HEK293 (cell line): ENCODE measurements at regions not wholly inside any gene's neighbourhood (a gene's known extent, or its start where the extent isn't known, plus 50 kb on each side); places are given as distances from the start of the nearest gene placed in this dataset.

Experiments used
- CTCF ChIP-seq: fragments of 450-650 bp; formaldehyde crosslinking; IDR thresholded peaks from 2 replicates; pipeline ENCODE4 v1.5.1; 2016; ENCODE audit warnings: missing biosample characterization, missing genetic modification characterization
- HOXA7 ChIP-seq: sonication (generic); formaldehyde crosslinking; IDR thresholded peaks from 2 replicates; pipeline ENCODE4 v1.8.1; 2022; ENCODE audit warnings: missing genetic modification reagents, borderline replicate concordance
- YY1 ChIP-seq: fragments of 450-650 bp; formaldehyde crosslinking; IDR thresholded peaks from 2 replicates; pipeline ENCODE4 v1.5.1; 2018; ENCODE audit warnings: missing biosample characterization, missing genetic modification characterization
- ZNF132 ChIP-seq: fragments of 450-650 bp; formaldehyde crosslinking; IDR thresholded peaks from 2 replicates; pipeline ENCODE4 v1.5.1; 2017; ENCODE audit warnings: missing biosample characterization, missing genetic modification characterization, borderline replicate concordance
- ZNF354C ChIP-seq: fragments of 450-650 bp; formaldehyde crosslinking; IDR thresholded peaks from 2 replicates; pipeline ENCODE4 v1.5.1; 2016; ENCODE audit warnings: missing biosample characterization, missing genetic modification characterization, low read depth, borderline replicate concordance
- ZNF670 ChIP-seq: fragments of 450-650 bp; formaldehyde crosslinking; IDR thresholded peaks from 2 replicates; pipeline ENCODE4 v1.5.1; 2016; ENCODE audit warnings: missing biosample characterization, missing genetic modification characterization, low read depth

- no peak for TF ChIP-seq YY1 (tag by site-specific recombination)
- no peak for TF ChIP-seq CTCF
- no peak for TF ChIP-seq ZNF132 (tag by site-specific recombination)
- no peak for TF ChIP-seq ZNF354C (tag by site-specific recombination)
- no peak for TF ChIP-seq ZNF670 (tag by site-specific recombination)
- no peak for TF ChIP-seq HOXA7 (CRISPR knock-in tag)
Measured at GRCh38 chr18:51404620-51405019, 207.1 kb upstream of the MEX3C start.
